Endothelial cell of umbilical vein (primary cell): ENCODE measurements at regions not wholly inside any gene's neighbourhood (a gene's known extent, or its start where the extent isn't known, plus 50 kb on each side); places are given as distances from the start of the nearest gene placed in this dataset.

ENCODE experiments used
- BruUV-seq: library from RNA; stranded (reverse); fragments of 400-500 nt; replicated peaks from 2 replicates; lab custom pipeline; 2021; lab: Mats Ljungman, UMichigan
- CTCF ChIA-PET: fragments of 300-600, 350-600 bp; sonication (Branson Sonifier 250); formaldehyde crosslinking; loops from one replicate; lab custom pipeline; 2021; ENCODE audit warnings: antibody characterized with exemption, inconsistent platforms; lab: Charles Lee
- POLR2A ChIA-PET: fragments of 300-600, 350-600 bp; sonication (Branson Sonifier 250); formaldehyde crosslinking; loops from one replicate; lab custom pipeline; 2021; ENCODE audit warnings: antibody characterized with exemption, inconsistent platforms; lab: Charles Lee
- DNase-seq: peaks from one replicate; pipeline ENCODE4 v3.0.0-alpha.2; 2011; ENCODE audit warnings: low read depth, low spot score
- FAIRE-seq: peaks from 2 replicates; lab custom pipeline; 2011; peaks lifted over from hg19 to GRCh38; lab: Jason Lieb, UNC
- H2AFZ ChIP-seq: 2 replicates; pipeline ENCODE4 v1.6.0; 2012; ENCODE audit warnings: low read depth, low read length, control low read depth, inconsistent platforms
- H3K27ac ChIP-seq: 2 replicates; pipeline ENCODE4 v1.5.1; 2011; ENCODE audit warnings: low read depth, mild to moderate bottlenecking, control low read depth, low read length, moderate library complexity; ENCODE audit not compliant: insufficient read depth
- H3K27me3 ChIP-seq, 2 experiments: 2 replicates each; pipeline versions ENCODE4 v1.6.0 to v1.6.1; 2011; ENCODE audit warnings: low read length in 2 of 2, mixed read lengths in 1 of 2; ENCODE audit not compliant: control insufficient read depth in 2 of 2, insufficient read depth in 2 of 2
- H3K36me3 ChIP-seq, 2 experiments: 2 replicates in 1 of 2; 3 replicates in 1 of 2; pipeline ENCODE4 v1.5.1; 2011; ENCODE audit warnings: low read length in 2 of 2, mild to moderate bottlenecking in 1 of 2, moderate library complexity in 1 of 2; ENCODE audit not compliant: control insufficient read depth in 2 of 2, insufficient read depth in 2 of 2; ENCODE audit errors: extremely low read depth in 1 of 2
- H3K4me1 ChIP-seq: 3 replicates; pipeline ENCODE4 v1.5.1; 2011; ENCODE audit warnings: mild to moderate bottlenecking, low read length; ENCODE audit not compliant: control insufficient read depth, insufficient read depth; ENCODE audit errors: extremely low read depth
- H3K4me2 ChIP-seq: 2 replicates; pipeline ENCODE4 v1.6.1; 2011; ENCODE audit warnings: low read length, control low read depth, mixed read lengths; ENCODE audit not compliant: insufficient read depth
- H3K4me3 ChIP-seq, 3 experiments: fragments of 200-600 bp in 1 of 3; sonication (generic), shearing (Covaris generic) in 1 of 3; replicated peaks in 1 of 3; 2 replicates each; pipeline ENCODE4 v1.5.1; 2011 to 2016; ENCODE audit warnings: control low read depth in 3 of 3, low read length in 3 of 3, mild to moderate bottlenecking in 2 of 3, inconsistent platforms in 1 of 3, low read depth in 1 of 3, moderate library complexity in 1 of 3; ENCODE audit not compliant: insufficient read depth in 1 of 3
- H3K79me2 ChIP-seq: 2 replicates; pipeline ENCODE4 v1.6.0; 2012; ENCODE audit warnings: low read length, inconsistent platforms; ENCODE audit not compliant: control insufficient read depth, insufficient read depth
- H3K9ac ChIP-seq: replicated peaks from 2 replicates; pipeline ENCODE3; 2011; ENCODE audit warnings: low read length, control low read depth; ENCODE audit not compliant: insufficient read depth; ENCODE audit errors: extremely low read depth
- H3K9me1 ChIP-seq: replicated peaks from 3 replicates; pipeline ENCODE4 v1.6.0; 2011; ENCODE audit warnings: mild to moderate bottlenecking, low read length; ENCODE audit not compliant: control insufficient read depth, insufficient read depth; ENCODE audit errors: extremely low read depth
- H3K9me3 ChIP-seq: replicated peaks from 2 replicates; pipeline ENCODE4 v1.5.1; 2012; ENCODE audit warnings: low read length, inconsistent platforms; ENCODE audit not compliant: control insufficient read depth, insufficient read depth
- H4K20me1 ChIP-seq: replicated peaks from 2 replicates; pipeline ENCODE3; 2011; ENCODE audit warnings: mild to moderate bottlenecking, low read length; ENCODE audit not compliant: control insufficient read depth, insufficient read depth; ENCODE audit errors: extremely low read depth
- CTCF ChIP-seq, 2 donors: IDR thresholded peaks; 1 replicate in 1 of 2; 2 replicates in 1 of 2; pipeline ENCODE4 v1.5.1; 2011; ENCODE audit warnings: low read length in 2 of 2, mild to moderate bottlenecking in 2 of 2, moderate library complexity in 2 of 2, control low read depth in 1 of 2, inconsistent platforms in 1 of 2, low read depth in 1 of 2; ENCODE audit not compliant: insufficient read depth in 1 of 2; ENCODE audit errors: extremely low read depth in 1 of 2
- EZH2 ChIP-seq: IDR thresholded peaks from 2 replicates; pipeline ENCODE4 v1.6.1; 2012; ENCODE audit warnings: borderline replicate concordance, low read depth, mild to moderate bottlenecking, moderate library complexity, low read length, inconsistent platforms; ENCODE audit not compliant: severe bottlenecking
- FOS ChIP-seq: IDR thresholded peaks from 2 replicates; pipeline ENCODE4 v1.6.1; 2011; ENCODE audit warnings: mild to moderate bottlenecking, low read length, moderate library complexity, borderline replicate concordance; ENCODE audit not compliant: insufficient read depth
- GATA2 ChIP-seq: IDR thresholded peaks from 2 replicates; pipeline ENCODE4 v1.7.0; 2011; ENCODE audit warnings: low read depth, mild to moderate bottlenecking, moderate library complexity, mixed read lengths, low read length; ENCODE audit not compliant: insufficient read length, insufficient read depth
- JUN ChIP-seq: IDR thresholded peaks from 2 replicates; pipeline ENCODE4 v1.6.1; 2011; ENCODE audit warnings: borderline replicate concordance, low read depth; ENCODE audit not compliant: insufficient read length, insufficient read depth
- MAX ChIP-seq: IDR thresholded peaks from 2 replicates; pipeline ENCODE4 v1.6.1; 2011; ENCODE audit not compliant: insufficient read depth, insufficient read length
- MYC ChIP-seq: IDR thresholded peaks from one replicate; pipeline ENCODE4 v1.6.1; 2011; ENCODE audit warnings: mild to moderate bottlenecking, low read depth, low read length
- POLR2A ChIP-seq: IDR thresholded peaks from 2 replicates; pipeline ENCODE4 v1.6.1; 2012; ENCODE audit warnings: low read depth, mild to moderate bottlenecking, control low read depth, low read length
- POLR2AphosphoS5 ChIP-seq: IDR thresholded peaks from 2 replicates; pipeline ENCODE4 v1.6.1; 2012; ENCODE audit warnings: low read depth, mild to moderate bottlenecking, control low read depth, low read length, moderate library complexity; ENCODE audit not compliant: insufficient read depth
- dilution Hi-C: fragments of 300-500 bp; cut with MboI; formaldehyde crosslinking; loops from one replicate; pipeline ENCODE4 v1.15.0; 2019; ENCODE audit warnings: low sequenced_read_pairs; ENCODE audit not compliant: extremely low pct_ligation_motif_present
- intact Hi-C: fragments of 100-400 bp; cut with micrococcal nuclease; formaldehyde crosslinking; loops from one replicate; pipeline ENCODE4 v1.10.0; 2022

GRCh38 chr3:79896086-79896485, 128.3 kb upstream of the ROBO1 start:
- H3K9me1 ChIP-seq, result no peaks in the 10 kb centered on the region
- no peak overlapping the region for H2AFZ ChIP-seq
- ChIA-PET POLR2A (no interaction called here), CTCF (no interaction called here)
- no peak overlapping the region for H3K27ac ChIP-seq
- FAIRE-seq, result no peak
- TF ChIP-seq JUN (no peak), FOS (no peak), MAX (no peak), CTCF (IDR thresholded peaks at IDR 0.05; ENCODE audit: extremely low read depth in 1 of 2, insufficient read depth in 1 of 2, low read depth in 1 of 2, low read length in 2 of 2) (no peak), POLR2AphosphoS5 (no peak), EZH2 (no peak)
- dilution Hi-C loops (no loop called here), intact Hi-C loops (no loop called here)
- H3K4me3 ChIP-seq, result no peak overlapping the region
- no TSS peak for BruUV-seq
- no peaks in the 10 kb centered on the region for H3K79me2 ChIP-seq
- no peaks in the 10 kb centered on the region for H3K36me3 ChIP-seq
- H3K9me3 ChIP-seq, result no peaks in the 10 kb centered on the region
- no peak overlapping the region for H3K4me2 ChIP-seq
- no peaks in the 10 kb centered on the region for H3K4me1 ChIP-seq
- no peaks in the 10 kb centered on the region for H3K27me3 ChIP-seq
- no peak for DNase-seq
- no peak overlapping the region for H3K9ac ChIP-seq
- no peaks in the 10 kb centered on the region for H4K20me1 ChIP-seq

- dilution Hi-C loops (no loop called here), intact Hi-C loops (loop anchor here (5.0 kb wide), 1 partner anchor 705 kb away; no protein-coding TSS in a partner anchor)
- no peaks in the 10 kb centered on the region for H3K27me3 ChIP-seq
- H3K79me2 ChIP-seq, result no peaks in the 10 kb centered on the region
- H3K9me1 ChIP-seq, result no peaks in the 10 kb centered on the region
- no peak for TF ChIP-seq CTCF (IDR thresholded peaks at IDR 0.05; ENCODE audit: extremely low read depth in 1 of 2, insufficient read depth in 1 of 2, low read depth in 1 of 2, low read length in 2 of 2)
- TF ChIP-seq EZH2, result no peak
- no peak for TF ChIP-seq JUN
- no peak for TF ChIP-seq FOS
- TF ChIP-seq MAX, result no peak
- TF ChIP-seq MYC, result no peak
- TF ChIP-seq GATA2, result no peak
- no peak for TF ChIP-seq POLR2A
- no peak for TF ChIP-seq POLR2AphosphoS5
- H3K4me1 ChIP-seq, result no peaks in the 10 kb centered on the region
- no peaks in the 10 kb centered on the region for H4K20me1 ChIP-seq
- no peak overlapping the region for H3K4me3 ChIP-seq
- H3K9ac ChIP-seq, result no peak overlapping the region
- ChIA-PET POLR2A (no interaction called here), CTCF (no interaction called here)
- no peaks in the 10 kb centered on the region for H3K9me3 ChIP-seq
- DNase-seq (no peak), FAIRE-seq (peak; percentile 24)
- no peak overlapping the region for H3K4me2 ChIP-seq
- H3K36me3 ChIP-seq, result no peaks in the 10 kb centered on the region
- BruUV-seq, result no TSS peak
- H3K27ac ChIP-seq, result no peak overlapping the region
- H2AFZ ChIP-seq, result no peak overlapping the region
These were observed 119.4 kb upstream of the ROBO1 start for GRCh38 chr3:79887213-79887612.
